Cardiac muscle cell (in vitro differentiated cells and primary cell): ENCODE measurements at regions not wholly inside any gene's neighbourhood (a gene's known extent, or its start where the extent isn't known, plus 50 kb on each side); places are given as distances from the start of the nearest gene placed in this dataset.

ENCODE experiments used
- DNase-seq, 2 donors: peaks; one replicate each; pipeline versions ENCODE4 v3.0.0 to v3.0.0-alpha.2; 2010 to 2017; ENCODE audit warnings: low read depth in 1 of 2, low spot score in 1 of 2
- H3K27ac ChIP-seq: fragments of 200-600 bp; sonication (generic); 2 replicates; pipeline ENCODE4 v1.5.1; 2016
- H3K27me3 ChIP-seq: fragments of 200-600 bp; sonication (generic); 2 replicates; pipeline ENCODE4 v1.6.0; 2016; ENCODE audit warnings: control low read depth
- H3K36me3 ChIP-seq: fragments of 200-600 bp; sonication (generic); 2 replicates; pipeline ENCODE4 v1.5.1; 2016; ENCODE audit warnings: control low read depth
- H3K4me1 ChIP-seq: fragments of 200-600 bp; sonication (generic); 2 replicates; pipeline ENCODE4 v1.8.1; 2017; ENCODE audit warnings: low read depth, mild to moderate bottlenecking, mixed run types
- H3K4me3 ChIP-seq: fragments of 200-600 bp; sonication (generic); 2 replicates; pipeline ENCODE4 v1.5.1; 2016; ENCODE audit warnings: mild to moderate bottlenecking
- H3K9me3 ChIP-seq: fragments of 200-600 bp; sonication (generic); 2 replicates; pipeline ENCODE4 v1.5.1; 2017; ENCODE audit warnings: low read depth, mild to moderate bottlenecking, control low read depth
- TF ChIP-seq, protein P1 (sequence below): IDR thresholded peaks from 2 replicates; pipeline ENCODE4 v1.5.1; 2012; ENCODE audit warnings: low read depth, mild to moderate bottlenecking, low read length

GRCh38 chr7:80587538-80587937 is 50.9 kb upstream of the CD36 start:
- TF ChIP-seq, protein P1, sequence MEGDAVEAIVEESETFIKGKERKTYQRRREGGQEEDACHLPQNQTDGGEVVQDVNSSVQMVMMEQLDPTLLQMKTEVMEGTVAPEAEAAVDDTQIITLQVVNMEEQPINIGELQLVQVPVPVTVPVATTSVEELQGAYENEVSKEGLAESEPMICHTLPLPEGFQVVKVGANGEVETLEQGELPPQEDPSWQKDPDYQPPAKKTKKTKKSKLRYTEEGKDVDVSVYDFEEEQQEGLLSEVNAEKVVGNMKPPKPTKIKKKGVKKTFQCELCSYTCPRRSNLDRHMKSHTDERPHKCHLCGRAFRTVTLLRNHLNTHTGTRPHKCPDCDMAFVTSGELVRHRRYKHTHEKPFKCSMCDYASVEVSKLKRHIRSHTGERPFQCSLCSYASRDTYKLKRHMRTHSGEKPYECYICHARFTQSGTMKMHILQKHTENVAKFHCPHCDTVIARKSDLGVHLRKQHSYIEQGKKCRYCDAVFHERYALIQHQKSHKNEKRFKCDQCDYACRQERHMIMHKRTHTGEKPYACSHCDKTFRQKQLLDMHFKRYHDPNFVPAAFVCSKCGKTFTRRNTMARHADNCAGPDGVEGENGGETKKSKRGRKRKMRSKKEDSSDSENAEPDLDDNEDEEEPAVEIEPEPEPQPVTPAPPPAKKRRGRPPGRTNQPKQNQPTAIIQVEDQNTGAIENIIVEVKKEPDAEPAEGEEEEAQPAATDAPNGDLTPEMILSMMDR = no peak
- Histone ChIP-seq H3K27me3 (no peaks in the 10 kb centered on the region), H3K36me3 (no peaks in the 10 kb centered on the region)

GRCh38 chr7:80588591-80588990 is 49.9 kb upstream of the CD36 start:
- Histone ChIP-seq H3K9me3 (no peaks in the 10 kb centered on the region), H3K4me3 (no peak overlapping the region), H3K36me3 (no peaks in the 10 kb centered on the region), H3K27me3 (no peaks in the 10 kb centered on the region), H3K27ac (no peak overlapping the region), H3K4me1 (peaks cover 12% of the 10 kb centered on the region)
- DNase-seq = no peak
- TF ChIP-seq, protein P1 = no peak

More at GRCh38 chr7:80587538-80587937, 50.9 kb upstream of the CD36 start:
- H3K9me3 ChIP-seq = no peaks in the 10 kb centered on the region
- DNase-seq = no peak
- H3K4me3 ChIP-seq = no peak overlapping the region
- no peak overlapping the region for H3K27ac ChIP-seq
- H3K4me1 ChIP-seq = peaks cover 19% of the 10 kb centered on the region
